ENCODE measurements at regions not wholly inside any gene's neighbourhood (a gene's known extent, or its start where the extent isn't known, plus 50 kb on each side); places are given as distances from the start of the nearest gene placed in this dataset.

DNA sequence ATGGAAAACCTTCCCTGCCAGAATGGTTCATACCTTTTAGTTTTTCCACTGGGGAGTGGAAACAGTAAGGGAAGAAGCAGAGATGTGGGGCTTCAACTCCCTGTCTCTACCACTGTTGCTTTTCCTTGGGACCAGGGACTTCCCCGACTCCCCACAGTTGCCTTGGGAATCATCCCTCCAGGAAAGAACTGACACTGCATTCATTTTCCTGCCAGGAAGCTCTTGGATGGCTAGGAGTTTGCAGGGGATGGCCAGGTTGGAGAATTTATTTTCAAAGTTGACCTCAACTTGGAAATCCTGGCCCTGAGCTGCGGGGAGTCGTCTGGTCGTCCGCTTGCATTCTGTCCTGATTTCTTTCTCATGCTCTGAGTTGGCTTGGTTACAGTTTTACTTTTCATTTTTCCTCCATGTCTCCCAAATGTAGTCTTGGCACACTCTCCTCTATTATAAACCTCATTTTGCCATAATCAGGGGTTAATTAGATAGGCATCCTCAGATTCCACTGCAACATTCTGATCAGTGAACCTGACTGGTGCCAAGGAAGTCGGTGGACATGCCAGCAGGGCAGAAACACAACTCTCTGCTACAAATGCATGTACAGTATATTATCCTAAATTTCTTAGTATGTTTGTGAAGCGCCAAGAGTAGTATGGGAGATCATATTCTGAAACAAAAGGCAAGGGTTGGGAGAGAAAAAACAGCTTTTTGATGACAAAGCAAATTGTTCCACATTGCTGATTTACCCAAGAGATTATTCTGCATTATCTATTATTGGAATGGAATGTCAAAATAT, 220.5 kb upstream of the XYLT1 start:
- no peak for DNase-seq
- POLR2A ChIA-PET = no interaction called here
- Histone ChIP-seq H3K27me3 (replicated peaks in 2 of 5; ENCODE audit: control insufficient read depth in 4 of 5, insufficient read depth in 5 of 5, low read length in 4 of 5) (peaks cover 0 to 13% (median 2%) of the 10 kb centered on the region in 5 experiments), H3K4me1 (ENCODE audit: control extremely low read depth in 1 of 4, control insufficient read depth in 4 of 4, insufficient read depth in 4 of 4, low read length in 3 of 4) (no peaks in the 10 kb centered on the region), H3K36me3 (ENCODE audit: control insufficient read depth in 4 of 4, insufficient read depth in 4 of 4, low read length in 3 of 4) (no peaks in the 10 kb centered on the region), H3K9me3 (ENCODE audit: control extremely low read depth in 1 of 5, control insufficient read depth in 4 of 5, insufficient read depth in 2 of 5, low read depth in 1 of 5, low read length in 4 of 5) (no peaks in the 10 kb centered on the region), H3K4me3 (ENCODE audit: control insufficient read depth in 1 of 7, extremely low read depth in 1 of 7, insufficient read depth in 4 of 7, low read depth in 2 of 7, low read length in 6 of 7) (no peak overlapping the region), H3K27ac (ENCODE audit: insufficient read depth in 1 of 2, low read depth in 1 of 2, low read length in 2 of 2, poor library complexity in 1 of 2, severe bottlenecking in 2 of 2) (no peak overlapping the region)
- WGBS (ENCODE audit: insufficient coverage) = 85% methylated on average over 4 of the region's 7 CpGs
- CTCF ChIA-PET = no interaction called here

DNA sequence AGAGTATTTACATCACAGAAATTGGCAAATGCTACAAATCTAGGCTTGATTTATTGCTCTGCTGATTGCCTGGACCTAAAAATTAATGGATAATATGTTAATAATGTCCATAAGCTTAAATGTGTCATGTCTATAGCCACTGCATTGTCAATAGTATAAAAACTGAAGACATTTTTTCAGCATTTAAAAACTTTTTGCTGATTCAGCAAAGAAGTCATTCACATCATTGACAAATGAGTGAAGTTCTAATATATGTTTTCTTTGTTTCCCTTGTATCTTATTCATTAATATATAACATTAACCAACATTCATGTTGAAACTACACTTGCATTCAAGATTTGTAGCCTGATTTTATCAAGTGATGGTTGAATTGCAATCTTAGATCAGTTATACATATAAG, 214.7 kb upstream of the XYLT1 start:
- Histone ChIP-seq H3K4me3 (ENCODE audit: control insufficient read depth in 1 of 7, extremely low read depth in 1 of 7, insufficient read depth in 4 of 7, low read depth in 2 of 7, low read length in 6 of 7) (no peak overlapping the region), H3K36me3 (ENCODE audit: control insufficient read depth in 4 of 4, insufficient read depth in 4 of 4, low read length in 3 of 4) (no peaks in the 10 kb centered on the region), H3K27me3 (replicated peaks in 2 of 5; ENCODE audit: control insufficient read depth in 4 of 5, insufficient read depth in 5 of 5, low read length in 4 of 5) (peaks cover 0 to 7% (median 0%) of the 10 kb centered on the region in 5 experiments), H3K4me1 (ENCODE audit: control extremely low read depth in 1 of 4, control insufficient read depth in 4 of 4, insufficient read depth in 4 of 4, low read length in 3 of 4) (no peaks in the 10 kb centered on the region), H3K27ac (ENCODE audit: insufficient read depth in 1 of 2, low read depth in 1 of 2, low read length in 2 of 2, poor library complexity in 1 of 2, severe bottlenecking in 2 of 2) (no peak overlapping the region), H3K9me3 (ENCODE audit: control extremely low read depth in 1 of 5, control insufficient read depth in 4 of 5, insufficient read depth in 2 of 5, low read depth in 1 of 5, low read length in 4 of 5) (no peaks in the 10 kb centered on the region)
- POLR2A ChIA-PET = no interaction called here
- DNase-seq = no peak
- CTCF ChIA-PET = no interaction called here

DNA sequence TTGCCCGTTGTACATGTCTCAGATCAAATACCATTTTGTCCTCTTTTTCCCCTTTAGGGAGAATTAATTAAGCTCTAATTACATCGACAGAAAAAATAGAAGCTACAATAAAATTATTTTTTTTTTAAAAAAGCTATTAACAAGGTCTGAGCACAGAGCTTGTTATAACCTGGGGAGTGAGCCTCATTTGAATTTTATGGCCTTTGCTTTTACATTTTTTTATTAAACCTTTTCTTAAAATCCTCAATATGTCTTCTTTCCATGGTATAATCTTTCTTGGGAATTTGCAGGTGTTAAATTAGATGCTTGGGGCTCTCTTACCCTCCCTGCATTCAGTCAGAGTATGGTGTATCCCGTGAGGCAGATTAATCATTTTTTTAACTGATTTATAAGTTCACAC, 212.5 kb upstream of the XYLT1 start:
- no CpG with 5 or more reads among the region's 3 CpGs for WGBS (ENCODE audit: insufficient coverage)
- CTCF ChIA-PET = no interaction called here

DNA sequence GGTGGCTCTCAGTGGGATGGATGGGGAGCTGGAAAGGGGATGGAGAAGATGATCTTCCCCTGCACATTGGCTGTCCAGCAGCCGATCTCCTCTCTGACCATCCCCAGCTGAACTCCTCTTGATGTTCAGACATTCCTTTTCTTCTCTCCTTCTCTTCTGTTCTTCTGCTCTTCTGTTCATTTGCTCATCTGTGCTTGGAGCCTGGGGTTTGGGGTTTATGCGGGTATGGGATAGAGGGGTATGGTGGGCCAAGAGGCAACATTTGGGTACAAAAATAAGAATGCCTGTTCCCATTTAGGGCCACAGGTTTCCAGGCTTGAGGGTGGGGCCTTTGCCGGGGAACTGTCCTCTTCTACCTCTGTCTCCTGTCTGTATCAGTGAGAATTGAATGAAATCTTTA, 205.4 kb upstream of the XYLT1 start:
- POLR2A ChIA-PET = no interaction called here
- WGBS (ENCODE audit: insufficient coverage) = 100% methylated on average over 1 of the region's 3 CpGs
- CTCF ChIA-PET = no interaction called here

More for the DNA sequence above, 212.5 kb upstream of the XYLT1 start:
- H3K4me1 ChIP-seq (ENCODE audit: control extremely low read depth in 1 of 4, control insufficient read depth in 4 of 4, insufficient read depth in 4 of 4, low read length in 3 of 4) = no peaks in the 10 kb centered on the region
- POLR2A ChIA-PET = no interaction called here
- no peak overlapping the region for H3K27ac ChIP-seq (ENCODE audit: insufficient read depth in 1 of 2, low read depth in 1 of 2, low read length in 2 of 2, poor library complexity in 1 of 2, severe bottlenecking in 2 of 2)
- peaks cover 0 to 5% (median 0%) of the 10 kb centered on the region in 5 experiments for H3K27me3 ChIP-seq (replicated peaks in 2 of 5; ENCODE audit: control insufficient read depth in 4 of 5, insufficient read depth in 5 of 5, low read length in 4 of 5)
- H3K36me3 ChIP-seq (ENCODE audit: control insufficient read depth in 4 of 4, insufficient read depth in 4 of 4, low read length in 3 of 4) = no peaks in the 10 kb centered on the region
- no peak overlapping the region for H3K4me3 ChIP-seq (ENCODE audit: control insufficient read depth in 1 of 7, extremely low read depth in 1 of 7, insufficient read depth in 4 of 7, low read depth in 2 of 7, low read length in 6 of 7)
- peaks cover 0 to 7% (median 3%) of the 10 kb centered on the region in 5 experiments for H3K9me3 ChIP-seq (ENCODE audit: control extremely low read depth in 1 of 5, control insufficient read depth in 4 of 5, insufficient read depth in 2 of 5, low read depth in 1 of 5, low read length in 4 of 5)
- no peak for DNase-seq

DNA sequence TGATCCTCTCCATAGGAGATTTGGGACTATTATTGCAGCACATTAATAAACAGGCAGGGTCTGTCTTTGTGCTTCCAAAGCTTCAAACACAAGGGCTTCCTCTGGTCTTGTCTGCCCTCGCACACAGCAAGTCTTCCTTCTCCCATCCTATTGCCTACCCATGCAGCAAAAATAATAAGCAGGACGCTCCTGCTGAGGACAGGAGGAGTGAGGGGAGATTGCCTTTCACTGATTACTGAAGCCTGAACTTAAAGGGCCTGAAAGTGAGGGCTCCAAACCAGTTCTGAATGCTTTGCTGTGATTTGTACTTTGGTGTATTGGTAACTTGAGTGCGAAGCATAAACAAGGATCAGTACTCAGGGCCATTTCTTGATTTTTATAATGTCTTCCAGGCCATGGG, 197.6 kb upstream of the XYLT1 start:
- POLR2A ChIA-PET = no interaction called here

More for the DNA sequence above, 205.4 kb upstream of the XYLT1 start:
- Histone ChIP-seq H3K27ac (ENCODE audit: insufficient read depth in 1 of 2, low read depth in 1 of 2, low read length in 2 of 2, poor library complexity in 1 of 2, severe bottlenecking in 2 of 2) (no peak overlapping the region), H3K4me1 (ENCODE audit: control extremely low read depth in 1 of 4, control insufficient read depth in 4 of 4, insufficient read depth in 4 of 4, low read length in 3 of 4) (no peaks in the 10 kb centered on the region), H3K27me3 (replicated peaks in 2 of 5; ENCODE audit: control insufficient read depth in 4 of 5, insufficient read depth in 5 of 5, low read length in 4 of 5) (peaks cover 0 to 4% (median 0%) of the 10 kb centered on the region in 5 experiments), H3K9me3 (ENCODE audit: control extremely low read depth in 1 of 5, control insufficient read depth in 4 of 5, insufficient read depth in 2 of 5, low read depth in 1 of 5, low read length in 4 of 5) (peaks cover 0 to 7% (median 3%) of the 10 kb centered on the region in 5 experiments), H3K4me3 (ENCODE audit: control insufficient read depth in 1 of 7, extremely low read depth in 1 of 7, insufficient read depth in 4 of 7, low read depth in 2 of 7, low read length in 6 of 7) (no peak overlapping the region), H3K36me3 (ENCODE audit: control insufficient read depth in 4 of 4, insufficient read depth in 4 of 4, low read length in 3 of 4) (no peaks in the 10 kb centered on the region)
- no peak for DNase-seq

GRCh38 chr16:17666293-17666692, 195.5 kb upstream of the XYLT1 start:
- Histone ChIP-seq H3K4me3 (ENCODE audit: control insufficient read depth in 1 of 7, extremely low read depth in 1 of 7, insufficient read depth in 4 of 7, low read depth in 2 of 7, low read length in 6 of 7) (no peak overlapping the region), H3K36me3 (ENCODE audit: control insufficient read depth in 4 of 4, insufficient read depth in 4 of 4, low read length in 3 of 4) (no peaks in the 10 kb centered on the region), H3K27me3 (replicated peaks in 2 of 5; ENCODE audit: control insufficient read depth in 4 of 5, insufficient read depth in 5 of 5, low read length in 4 of 5) (peaks cover 0 to 5% (median 0%) of the 10 kb centered on the region in 5 experiments), H3K27ac (ENCODE audit: insufficient read depth in 1 of 2, low read depth in 1 of 2, low read length in 2 of 2, poor library complexity in 1 of 2, severe bottlenecking in 2 of 2) (no peak overlapping the region), H3K9me3 (ENCODE audit: control extremely low read depth in 1 of 5, control insufficient read depth in 4 of 5, insufficient read depth in 2 of 5, low read depth in 1 of 5, low read length in 4 of 5) (no peaks in the 10 kb centered on the region), H3K4me1 (ENCODE audit: control extremely low read depth in 1 of 4, control insufficient read depth in 4 of 4, insufficient read depth in 4 of 4, low read length in 3 of 4) (no peaks in the 10 kb centered on the region)
- ChIA-PET POLR2A (no interaction called here), CTCF (no interaction called here)
- no peak for DNase-seq
- 89% methylated on average over 1 of the region's 3 CpGs for WGBS (ENCODE audit: insufficient coverage)

More for the DNA sequence above, 197.6 kb upstream of the XYLT1 start:
- peaks cover 0 to 5% (median 0%) of the 10 kb centered on the region in 5 experiments for H3K27me3 ChIP-seq (replicated peaks in 2 of 5; ENCODE audit: control insufficient read depth in 4 of 5, insufficient read depth in 5 of 5, low read length in 4 of 5)
- no peak for DNase-seq
- H3K27ac ChIP-seq (ENCODE audit: insufficient read depth in 1 of 2, low read depth in 1 of 2, low read length in 2 of 2, poor library complexity in 1 of 2, severe bottlenecking in 2 of 2) = no peak overlapping the region
- H3K36me3 ChIP-seq (ENCODE audit: control insufficient read depth in 4 of 4, insufficient read depth in 4 of 4, low read length in 3 of 4) = no peaks in the 10 kb centered on the region
- H3K9me3 ChIP-seq (ENCODE audit: control extremely low read depth in 1 of 5, control insufficient read depth in 4 of 5, insufficient read depth in 2 of 5, low read depth in 1 of 5, low read length in 4 of 5) = no peaks in the 10 kb centered on the region
- 100% methylated on average over 2 of the region's 3 CpGs for whole genome bisulfite sequencing (ENCODE audit: insufficient coverage)
- CTCF ChIA-PET = no interaction called here
- H3K4me1 ChIP-seq (ENCODE audit: control extremely low read depth in 1 of 4, control insufficient read depth in 4 of 4, insufficient read depth in 4 of 4, low read length in 3 of 4) = no peaks in the 10 kb centered on the region
- no peak overlapping the region for H3K4me3 ChIP-seq (ENCODE audit: control insufficient read depth in 1 of 7, extremely low read depth in 1 of 7, insufficient read depth in 4 of 7, low read depth in 2 of 7, low read length in 6 of 7)

DNA sequence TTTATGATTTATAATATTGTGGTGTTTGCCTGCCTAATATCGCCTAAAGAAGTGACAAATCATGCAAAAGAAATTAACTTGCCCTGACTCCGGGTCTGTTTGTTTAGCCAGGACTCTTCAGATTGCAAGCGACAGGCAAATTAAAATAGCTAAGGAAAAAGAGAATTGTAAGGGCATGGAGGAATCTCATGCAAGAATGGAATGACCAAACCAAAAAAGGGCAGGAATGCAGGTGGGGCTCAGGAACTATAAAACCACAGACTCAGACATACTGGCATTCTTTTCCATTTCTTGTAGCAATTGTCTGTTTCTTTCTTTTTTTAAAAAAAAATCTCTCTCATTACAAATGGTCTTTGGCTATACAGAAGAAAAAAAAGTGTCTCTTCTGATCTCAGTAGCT, 188.1 kb upstream of the XYLT1 start:
- no peak overlapping the region for H3K27ac ChIP-seq (ENCODE audit: insufficient read depth in 1 of 2, low read depth in 1 of 2, low read length in 2 of 2, poor library complexity in 1 of 2, severe bottlenecking in 2 of 2)
- peaks cover 0 to 3% (median 0%) of the 10 kb centered on the region in 5 experiments for H3K9me3 ChIP-seq (ENCODE audit: control extremely low read depth in 1 of 5, control insufficient read depth in 4 of 5, insufficient read depth in 2 of 5, low read depth in 1 of 5, low read length in 4 of 5)
- POLR2A ChIA-PET = no interaction called here
- no peaks in the 10 kb centered on the region for H3K36me3 ChIP-seq (ENCODE audit: control insufficient read depth in 4 of 4, insufficient read depth in 4 of 4, low read length in 3 of 4)
- CTCF ChIA-PET = no interaction called here
- H3K4me1 ChIP-seq (ENCODE audit: control extremely low read depth in 1 of 4, control insufficient read depth in 4 of 4, insufficient read depth in 4 of 4, low read length in 3 of 4) = no peaks in the 10 kb centered on the region
- 85% methylated on average over 3 of the region's 3 CpGs for WGBS (ENCODE audit: insufficient coverage)
- no peak for DNase-seq
- H3K27me3 ChIP-seq (replicated peaks in 2 of 5; ENCODE audit: control insufficient read depth in 4 of 5, insufficient read depth in 5 of 5, low read length in 4 of 5) = peaks cover 0 to 19% (median 3%) of the 10 kb centered on the region in 5 experiments
- H3K4me3 ChIP-seq (ENCODE audit: control insufficient read depth in 1 of 7, extremely low read depth in 1 of 7, insufficient read depth in 4 of 7, low read depth in 2 of 7, low read length in 6 of 7) = no peak overlapping the region
